Large intestine (tissue), 3 donors: ENCODE measurements at regions not wholly inside any gene's neighbourhood (a gene's known extent, or its start where the extent isn't known, plus 50 kb on each side); places are given as distances from the start of the nearest gene placed in this dataset.
"Not testable (repeated sequence)": the region's sequence is repeated elsewhere in the genome, so short reads cannot be mapped to it uniquely, and the experiment has no call there.

Experiments
- DNase-seq, 2 donors: peaks; one replicate each; pipeline versions ENCODE4 v3.0.0 to v3.0.0-alpha.2; 2013
- H3K27ac ChIP-seq: one replicate; pipeline ENCODE4 v1.5.1; 2013; ENCODE audit warnings: low read length
- H3K27me3 ChIP-seq: 2 replicates; pipeline ENCODE4 v1.6.1; 2013; ENCODE audit warnings: low read length; ENCODE audit not compliant: control insufficient read depth, insufficient read depth
- H3K36me3 ChIP-seq: 2 replicates; pipeline ENCODE4 v1.6.1; 2013; ENCODE audit warnings: low read length; ENCODE audit not compliant: control insufficient read depth, insufficient read depth
- H3K4me1 ChIP-seq: one replicate; pipeline ENCODE4 v1.6.1; 2013; ENCODE audit warnings: low read length; ENCODE audit not compliant: control insufficient read depth, insufficient read depth
- H3K4me3 ChIP-seq: one replicate; pipeline ENCODE4 v1.5.1; 2013; ENCODE audit warnings: low read length
- H3K9me3 ChIP-seq: one replicate; pipeline ENCODE4 v1.6.1; 2013; ENCODE audit warnings: mild to moderate bottlenecking, low read depth, low read length, moderate library complexity; ENCODE audit not compliant: control insufficient read depth
- WGBS: methylation state at CpG from one replicate; pipeline ENCODE4 v1.1.5; 2013; ENCODE audit warnings: low lambda C conversion rate; ENCODE audit not compliant: insufficient coverage; 5-methylcytosine and 5-hydroxymethylcytosine counted together

- no peak for DNase-seq
- Histone ChIP-seq H3K4me3 (no peak overlapping the region), H3K9me3 (no peaks in the 10 kb centered on the region), H3K4me1 (no peaks in the 10 kb centered on the region), H3K27me3 (no peaks in the 10 kb centered on the region), H3K36me3 (no peaks in the 10 kb centered on the region), H3K27ac (no peak overlapping the region)
- 100% methylated on average over 1 of the region's 8 CpGs for WGBS
Measured at GRCh38 chr13:28607187-28607955, 51.6 kb upstream of the POMP start.

GRCh38 chr13:28606466-28606865 lies 52.5 kb upstream of the POMP start:
- Histone ChIP-seq H3K4me3 (no peak overlapping the region), H3K27me3 (no peaks in the 10 kb centered on the region), H3K9me3 (no peaks in the 10 kb centered on the region), H3K36me3 (no peaks in the 10 kb centered on the region), H3K27ac (no peak overlapping the region), H3K4me1 (no peaks in the 10 kb centered on the region)
- 90% methylated on average over 2 of the region's 5 CpGs for WGBS
- no peak for DNase-seq

- H3K27ac ChIP-seq, H3K36me3 ChIP-seq, DNase-seq, H3K4me1 ChIP-seq, H3K4me3 ChIP-seq, H3K27me3 ChIP-seq, H3K9me3 ChIP-seq: not testable (repeated sequence)
- WGBS = 100% methylated on average over 1 of the region's 3 CpGs
Measured at GRCh38 chr13:28605147-28605546, 53.8 kb upstream of the POMP start.

- H3K27ac ChIP-seq = no peak overlapping the region
- no CpG with 5 or more reads among the region's 6 CpGs for WGBS
- no peak for DNase-seq
- no peaks in the 10 kb centered on the region for H3K9me3 ChIP-seq
- no peak overlapping the region for H3K4me3 ChIP-seq
- H3K4me1 ChIP-seq = no peaks in the 10 kb centered on the region
- H3K36me3 ChIP-seq = no peaks in the 10 kb centered on the region
- H3K27me3 ChIP-seq = peaks cover 2% of the 10 kb centered on the region
Measured at GRCh38 chr13:28603043-28603664, 55.8 kb upstream of the POMP start.

- 100% methylated on average over 1 of the region's 2 CpGs for WGBS
- no peaks in the 10 kb centered on the region for H3K36me3 ChIP-seq
- DNase-seq = no peak
- no peak overlapping the region for H3K27ac ChIP-seq
- H3K4me3 ChIP-seq = no peak overlapping the region
- peaks cover 2% of the 10 kb centered on the region for H3K27me3 ChIP-seq
- H3K9me3 ChIP-seq = no peaks in the 10 kb centered on the region
- H3K4me1 ChIP-seq = no peaks in the 10 kb centered on the region
Measured at GRCh38 chr13:28602580-28602979, 56.4 kb upstream of the POMP start.

GRCh38 chr13:28601581-28601980 lies 57.3 kb upstream of the POMP start:
- WGBS = 100% methylated on average over 2 of the region's 3 CpGs
- H3K36me3 ChIP-seq = no peaks in the 10 kb centered on the region
- H3K27ac ChIP-seq = no peak overlapping the region
- no peaks in the 10 kb centered on the region for H3K9me3 ChIP-seq
- DNase-seq = no peak
- H3K4me3 ChIP-seq = no peak overlapping the region
- H3K27me3 ChIP-seq = peaks cover 2% of the 10 kb centered on the region
- H3K4me1 ChIP-seq = no peaks in the 10 kb centered on the region

- Histone ChIP-seq H3K36me3 (no peaks in the 10 kb centered on the region), H3K4me3 (no peak overlapping the region), H3K4me1 (no peaks in the 10 kb centered on the region), H3K27me3 (peaks cover 2% of the 10 kb centered on the region), H3K9me3 (no peaks in the 10 kb centered on the region), H3K27ac (no peak overlapping the region)
- 93% methylated on average over 3 of the region's 3 CpGs for WGBS
- no peak for DNase-seq
Measured at GRCh38 chr13:28597641-28598040, 61.3 kb upstream of the POMP start.

GRCh38 chr13:28590461-28590860 lies 68.5 kb upstream of the POMP start:
- H3K27me3 ChIP-seq = no peaks in the 10 kb centered on the region
- no CpG with 5 or more reads among the region's 12 CpGs for WGBS
- DNase-seq = no peak
- H3K27ac ChIP-seq = no peak overlapping the region
- H3K9me3 ChIP-seq = no peaks in the 10 kb centered on the region
- no peaks in the 10 kb centered on the region for H3K4me1 ChIP-seq
- no peaks in the 10 kb centered on the region for H3K36me3 ChIP-seq
- H3K4me3 ChIP-seq = no peak overlapping the region

GRCh38 chr13:28588296-28588695 lies 70.6 kb upstream of the POMP start:
- H3K36me3 ChIP-seq = no peaks in the 10 kb centered on the region
- no peaks in the 10 kb centered on the region for H3K9me3 ChIP-seq
- H3K27me3 ChIP-seq = no peaks in the 10 kb centered on the region
- no peak overlapping the region for H3K27ac ChIP-seq
- H3K4me3 ChIP-seq = no peak overlapping the region
- WGBS = 97% methylated on average over 3 of the region's 5 CpGs
- no peak for DNase-seq
- H3K4me1 ChIP-seq = peaks cover 3% of the 10 kb centered on the region

GRCh38 chr13:28587174-28587540 lies 71.8 kb upstream of the POMP start:
- no peak for DNase-seq
- H3K27ac ChIP-seq = no peak overlapping the region
- H3K9me3 ChIP-seq = no peaks in the 10 kb centered on the region
- no peaks in the 10 kb centered on the region for H3K36me3 ChIP-seq
- peaks cover 10% of the 10 kb centered on the region for H3K4me1 ChIP-seq
- no peak overlapping the region for H3K4me3 ChIP-seq
- WGBS = no CpG with 5 or more reads among the region's 2 CpGs
- H3K27me3 ChIP-seq = no peaks in the 10 kb centered on the region
